ENCODE measurements at regions not wholly inside any gene's neighbourhood (a gene's known extent, or its start where the extent isn't known, plus 50 kb on each side); places are given as distances from the start of the nearest gene placed in this dataset.
A peak's percentile ranks its signal among the peaks of the same experiment; 100 is the strongest.
"Not testable (repeated sequence)": the region's sequence is repeated elsewhere in the genome, so short reads cannot be mapped to it uniquely, and the experiment has no call there.

GRCh38 chr14:106359157-106359887, 832.9 kb downstream of the TMEM121 start:
- peak; percentile 43 for DNase-seq (ENCODE audit: low spot score)

GRCh38 chr14:106365371-106365770, 839.0 kb downstream of the TMEM121 start:
- H3K36me3 Mint-ChIP-seq (ENCODE audit: low read depth); H3K27me3 Mint-ChIP-seq (ENCODE audit: low read depth); H3K9me3 Mint-ChIP-seq; DNase-seq (ENCODE audit: low spot score); H3K4me1 Mint-ChIP-seq (ENCODE audit: low read depth); H3K27ac Mint-ChIP-seq; H3K4me3 Mint-ChIP-seq (ENCODE audit: low read depth); intact Hi-C loops (cut with micrococcal nuclease): not testable (repeated sequence)

More at GRCh38 chr14:106359157-106359887, 832.9 kb downstream of the TMEM121 start:
- peaks cover 24% of the 10 kb centered on the region for H3K27me3 Mint-ChIP-seq (ENCODE audit: low read depth)
- H3K4me1 Mint-ChIP-seq (ENCODE audit: low read depth); H3K27ac Mint-ChIP-seq; H3K4me3 Mint-ChIP-seq (ENCODE audit: low read depth); H3K36me3 Mint-ChIP-seq (ENCODE audit: low read depth); intact Hi-C loops (cut with micrococcal nuclease); H3K9me3 Mint-ChIP-seq: not testable (repeated sequence)

- H3K9me3 Mint-ChIP-seq; H3K4me1 Mint-ChIP-seq (ENCODE audit: low read depth); H3K4me3 Mint-ChIP-seq (ENCODE audit: low read depth); intact Hi-C loops (cut with micrococcal nuclease); H3K36me3 Mint-ChIP-seq (ENCODE audit: low read depth); DNase-seq (ENCODE audit: low spot score): not testable (repeated sequence)
- Mint-ChIP-seq H3K27me3 (ENCODE audit: low read depth) (peaks cover 11% of the 10 kb centered on the region), H3K27ac (peak overlapping the region; percentile 31)
Observed at GRCh38 chr14:106365894-106366293, 839.5 kb downstream of the TMEM121 start.

- DNase-seq (ENCODE audit: low spot score); H3K4me3 Mint-ChIP-seq (ENCODE audit: low read depth); H3K4me1 Mint-ChIP-seq (ENCODE audit: low read depth); H3K36me3 Mint-ChIP-seq (ENCODE audit: low read depth); intact Hi-C loops (cut with micrococcal nuclease); H3K9me3 Mint-ChIP-seq; H3K27ac Mint-ChIP-seq: not testable (repeated sequence)
- peaks cover 19% of the 10 kb centered on the region for H3K27me3 Mint-ChIP-seq (ENCODE audit: low read depth)
Observed at GRCh38 chr14:106366971-106367370, 840.6 kb downstream of the TMEM121 start.

GRCh38 chr14:106369456-106369855, 843.1 kb downstream of the TMEM121 start:
- intact Hi-C loops (cut with micrococcal nuclease); H3K4me3 Mint-ChIP-seq (ENCODE audit: low read depth); H3K27ac Mint-ChIP-seq; H3K36me3 Mint-ChIP-seq (ENCODE audit: low read depth); DNase-seq (ENCODE audit: low spot score); H3K9me3 Mint-ChIP-seq: not testable (repeated sequence)
- Mint-ChIP-seq H3K4me1 (ENCODE audit: low read depth) (peaks cover 18% of the 10 kb centered on the region), H3K27me3 (ENCODE audit: low read depth) (peaks cover 27% of the 10 kb centered on the region)

GRCh38 chr14:106372870-106373652, 846.7 kb downstream of the TMEM121 start:
- Mint-ChIP-seq H3K4me3 (ENCODE audit: low read depth) (peak overlapping the region; percentile 60), H3K9me3 (no peaks in the 10 kb centered on the region), H3K4me1 (ENCODE audit: low read depth) (peaks cover 17% of the 10 kb centered on the region), H3K27ac (no peak overlapping the region), H3K36me3 (ENCODE audit: low read depth) (no peaks in the 10 kb centered on the region), H3K27me3 (ENCODE audit: low read depth) (peaks cover 28% of the 10 kb centered on the region)
- peak; percentile 70 for DNase-seq (ENCODE audit: low spot score)
- intact Hi-C loops (cut with micrococcal nuclease) = loop anchor here (2.0 kb wide), 1 partner anchor 22 kb away; no protein-coding TSS in a partner anchor

GRCh38 chr14:106373653-106374110, 847.3 kb downstream of the TMEM121 start:
- Mint-ChIP-seq H3K27me3 (ENCODE audit: low read depth) (peaks cover 28% of the 10 kb centered on the region), H3K4me1 (ENCODE audit: low read depth) (peaks cover 17% of the 10 kb centered on the region), H3K4me3 (ENCODE audit: low read depth) (peak overlapping the region; percentile 60)
- not testable (repeated sequence) for DNase-seq (ENCODE audit: low spot score); H3K36me3 Mint-ChIP-seq (ENCODE audit: low read depth); H3K27ac Mint-ChIP-seq; H3K9me3 Mint-ChIP-seq
- intact Hi-C loops (cut with micrococcal nuclease) = loop anchor here (2.0 kb wide), 1 partner anchor 21 kb away; no protein-coding TSS in a partner anchor

GRCh38 chr14:106377432-106377831, 851.0 kb downstream of the TMEM121 start:
- Mint-ChIP-seq H3K36me3 (ENCODE audit: low read depth) (no peaks in the 10 kb centered on the region), H3K9me3 (no peaks in the 10 kb centered on the region), H3K27me3 (ENCODE audit: low read depth) (peaks cover 19% of the 10 kb centered on the region), H3K4me3 (ENCODE audit: low read depth) (no peak overlapping the region), H3K27ac (no peak overlapping the region), H3K4me1 (ENCODE audit: low read depth) (peaks cover 19% of the 10 kb centered on the region)
- intact Hi-C loops (cut with micrococcal nuclease) = no loop called here
- no peak for DNase-seq (ENCODE audit: low spot score)

- H3K27me3 Mint-ChIP-seq (ENCODE audit: low read depth) = peaks cover 15% of the 10 kb centered on the region
- no peak overlapping the region for H3K4me3 Mint-ChIP-seq (ENCODE audit: low read depth)
- no peaks in the 10 kb centered on the region for H3K36me3 Mint-ChIP-seq (ENCODE audit: low read depth)
- no peaks in the 10 kb centered on the region for H3K9me3 Mint-ChIP-seq
- intact Hi-C loops (cut with micrococcal nuclease) = no loop called here
- peaks cover 15% of the 10 kb centered on the region for H3K4me1 Mint-ChIP-seq (ENCODE audit: low read depth)
- H3K27ac Mint-ChIP-seq = no peak overlapping the region
- no peak for DNase-seq (ENCODE audit: low spot score)
Observed at GRCh38 chr14:106378191-106378590, 851.8 kb downstream of the TMEM121 start.

- H3K27ac Mint-ChIP-seq = no peak overlapping the region
- peaks cover 2% of the 10 kb centered on the region for H3K4me1 Mint-ChIP-seq (ENCODE audit: low read depth)
- intact Hi-C loops (cut with micrococcal nuclease) = no loop called here
- peaks cover 9% of the 10 kb centered on the region for H3K27me3 Mint-ChIP-seq (ENCODE audit: low read depth)
- no peaks in the 10 kb centered on the region for H3K36me3 Mint-ChIP-seq (ENCODE audit: low read depth)
- H3K4me3 Mint-ChIP-seq (ENCODE audit: low read depth) = no peak overlapping the region
- DNase-seq (ENCODE audit: low spot score) = no peak
- no peaks in the 10 kb centered on the region for H3K9me3 Mint-ChIP-seq
Observed at GRCh38 chr14:106380740-106381139, 854.4 kb downstream of the TMEM121 start.

- DNase-seq (ENCODE audit: low spot score); intact Hi-C loops (cut with micrococcal nuclease); H3K9me3 Mint-ChIP-seq; H3K27me3 Mint-ChIP-seq (ENCODE audit: low read depth); H3K4me1 Mint-ChIP-seq (ENCODE audit: low read depth); H3K36me3 Mint-ChIP-seq (ENCODE audit: low read depth); H3K4me3 Mint-ChIP-seq (ENCODE audit: low read depth); H3K27ac Mint-ChIP-seq: not testable (repeated sequence)
Observed at GRCh38 chr14:106389186-106389585, 862.8 kb downstream of the TMEM121 start.

- H3K27me3 Mint-ChIP-seq (ENCODE audit: low read depth) = peaks cover 11% of the 10 kb centered on the region
- no peak overlapping the region for H3K4me3 Mint-ChIP-seq (ENCODE audit: low read depth)
- no peak overlapping the region for H3K27ac Mint-ChIP-seq
- H3K36me3 Mint-ChIP-seq (ENCODE audit: low read depth) = no peaks in the 10 kb centered on the region
- DNase-seq (ENCODE audit: low spot score) = no peak
- no peaks in the 10 kb centered on the region for H3K9me3 Mint-ChIP-seq
- intact Hi-C loops (cut with micrococcal nuclease) = no loop called here
- H3K4me1 Mint-ChIP-seq (ENCODE audit: low read depth) = peaks cover 7% of the 10 kb centered on the region
Observed at GRCh38 chr14:106390401-106390800, 864.0 kb downstream of the TMEM121 start.

- no peaks in the 10 kb centered on the region for H3K36me3 Mint-ChIP-seq (ENCODE audit: low read depth)
- no peak overlapping the region for H3K4me3 Mint-ChIP-seq (ENCODE audit: low read depth)
- peaks cover 13% of the 10 kb centered on the region for H3K27me3 Mint-ChIP-seq (ENCODE audit: low read depth)
- peaks cover 12% of the 10 kb centered on the region for H3K4me1 Mint-ChIP-seq (ENCODE audit: low read depth)
- H3K9me3 Mint-ChIP-seq = no peaks in the 10 kb centered on the region
- intact Hi-C loops (cut with micrococcal nuclease) = no loop called here
- no peak overlapping the region for H3K27ac Mint-ChIP-seq
- DNase-seq (ENCODE audit: low spot score) = no peak
Observed at GRCh38 chr14:106390947-106391346, 864.6 kb downstream of the TMEM121 start.

Data from activated T-helper 2 cell treated with anti-CD3 and anti-CD28 coated beads, Interferon-gamma antibody, Interleukin-2, Interleukin-4, amounts not matched to agents 10 μg/mL and 5 μg/mL and 100 μg/mL, durations not matched to agents 14 hours and 24 hours and 36 hours (primary cell).